ENCODE measurements at regions not wholly inside any gene's neighbourhood (a gene's known extent, or its start where the extent isn't known, plus 50 kb on each side); places are given as distances from the start of the nearest gene placed in this dataset.

- TF ChIP-seq CTCF (IDR thresholded peaks at IDR 0.05) (no peak), CBFB (CRISPR knock-in tag; IDR thresholded peaks at IDR 0.05; ENCODE audit: low read depth) (no peak), NR3C1 (CRISPR knock-in tag; conservative IDR thresholded peaks at IDR 0.05; ENCODE audit: low read depth) (no peak), TCF7 (CRISPR knock-in tag; IDR thresholded peaks at IDR 0.05; ENCODE audit: low read depth) (no peak)
Measured at GRCh38 chr12:85445060-85445938, 165.3 kb downstream of the ALX1 start.

Data from WTC11 (cell line).